HPDE6-E6E7 (cell line): ENCODE measurements at regions not wholly inside any gene's neighbourhood (a gene's known extent, or its start where the extent isn't known, plus 50 kb on each side); places are given as distances from the start of the nearest gene placed in this dataset.
"Not testable (repeated sequence)": the region's sequence is repeated elsewhere in the genome, so short reads cannot be mapped to it uniquely, and the experiment has no call there.

Source experiments
- DNase-seq: peaks from one replicate; pipeline ENCODE4 v3.0.0; 2011; ENCODE audit warnings: missing footprints; ENCODE audit errors: extremely low spot score

DNA sequence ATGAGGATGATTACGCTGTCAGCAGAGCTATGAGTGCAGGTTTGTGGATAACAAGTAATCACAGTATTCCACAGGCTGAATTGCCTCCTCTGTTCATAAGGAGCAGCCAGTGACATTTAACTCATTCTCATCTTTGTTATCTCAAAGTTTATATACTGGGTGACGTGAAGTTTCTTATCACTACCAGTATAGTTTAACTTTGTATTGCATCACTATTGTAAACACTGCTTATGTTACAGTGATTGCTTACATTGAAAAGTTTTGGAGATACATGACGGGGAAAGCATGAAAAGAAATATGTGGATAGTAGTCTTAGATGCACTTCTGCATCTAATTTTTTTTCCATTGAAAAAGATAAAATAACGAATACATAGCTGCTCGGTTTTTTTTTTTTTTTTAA lies 429.7 kb downstream of the VGLL3 start:
- no peak for DNase-seq

GRCh38 chr3:86554383-86554782 lies 436.6 kb downstream of the VGLL3 start:
- no peak for DNase-seq

GRCh38 chr3:86547692-86548091 lies 443.3 kb downstream of the VGLL3 start:
- no peak for DNase-seq

DNA sequence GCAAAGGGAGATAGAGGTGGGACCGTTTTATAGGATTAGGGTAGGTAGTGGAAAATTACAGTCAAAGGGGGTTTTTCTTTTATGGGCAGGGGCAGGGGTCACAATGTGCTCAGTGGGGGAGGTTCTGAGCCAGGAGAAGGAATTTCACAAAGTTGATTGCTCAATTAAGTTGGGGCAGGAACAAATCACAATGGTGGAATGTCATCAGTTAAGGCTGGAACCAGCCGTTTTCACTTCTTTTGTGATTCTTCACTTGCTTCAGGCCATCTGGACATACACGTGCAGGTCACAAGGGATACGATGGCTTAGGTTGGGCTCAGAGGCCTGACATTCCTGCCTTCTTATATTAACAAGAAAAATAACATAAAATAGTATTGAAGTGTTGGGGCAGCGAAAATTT lies 453.8 kb downstream of the VGLL3 start:
- no peak for DNase-seq

GRCh38 chr3:86519819-86520218 lies 471.1 kb downstream of the VGLL3 start:
- DNase-seq, result no peak

DNA sequence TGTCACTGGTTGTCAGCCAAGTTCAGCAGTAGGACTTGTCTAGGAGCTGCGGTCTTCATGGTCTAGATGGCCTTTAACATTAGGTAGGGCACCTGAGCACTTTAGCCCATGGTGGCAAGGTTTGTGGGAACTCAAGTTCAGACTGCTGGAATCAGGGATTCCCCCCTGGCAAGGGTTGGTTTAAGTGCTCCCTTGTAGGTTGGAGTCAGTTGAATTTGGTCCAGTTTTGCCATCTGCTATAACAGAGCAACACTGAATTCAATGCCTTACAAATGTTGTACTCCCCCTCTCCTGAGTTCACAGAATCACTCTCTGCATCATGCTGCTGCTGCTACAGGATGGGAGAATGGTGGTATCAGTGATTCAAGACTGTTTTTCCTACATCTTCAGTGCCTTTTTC lies 509.3 kb downstream of the VGLL3 start:
- DNase-seq, result no peak

GRCh38 chr3:86481031-86481430 lies 509.9 kb downstream of the VGLL3 start:
- no peak for DNase-seq

DNA sequence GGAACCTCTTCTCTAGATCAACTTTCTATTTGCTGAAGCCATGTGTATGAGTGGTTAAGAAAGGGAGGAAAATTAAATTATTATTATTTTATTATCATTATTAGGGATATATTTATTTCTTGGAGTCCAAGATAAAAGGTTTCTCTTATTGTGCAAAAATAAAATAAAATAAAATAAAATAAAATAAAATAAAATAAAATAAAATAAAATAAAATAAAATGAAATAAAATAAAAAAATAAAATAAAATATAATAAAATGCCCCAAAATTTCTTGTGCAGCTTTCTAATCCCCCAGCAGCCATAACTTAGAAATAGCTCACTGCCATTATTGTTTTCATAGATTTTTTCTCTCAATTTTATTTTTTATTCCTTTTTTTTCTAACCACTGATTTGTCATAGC lies 526.8 kb downstream of the VGLL3 start:
- no peak for DNase-seq

- no peak for DNase-seq
These were observed 539.2 kb downstream of the VGLL3 start for GRCh38 chr3:86451749-86452148.

GRCh38 chr3:86438544-86438943 lies 552.4 kb downstream of the VGLL3 start:
- no peak for DNase-seq

DNA sequence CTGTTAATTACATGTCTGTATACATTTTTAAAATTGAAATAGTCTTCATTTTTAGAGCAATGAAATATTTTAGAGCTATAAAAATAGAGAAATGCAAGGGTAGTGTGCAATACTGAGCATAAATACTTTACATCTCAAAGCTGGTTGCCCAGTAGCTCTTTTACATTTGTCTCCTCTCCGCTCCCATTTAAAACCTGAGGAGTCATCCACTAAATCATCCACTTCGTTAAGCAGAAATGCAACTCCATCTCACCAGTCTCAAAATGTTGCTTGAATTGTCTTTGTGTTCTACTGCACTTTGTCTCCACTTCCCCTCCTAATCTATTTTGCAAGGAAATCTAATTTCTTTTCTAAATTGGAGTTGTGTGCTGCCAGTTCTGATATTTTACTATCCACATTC lies 563.6 kb downstream of the VGLL3 start:
- DNase-seq, result no peak

DNA sequence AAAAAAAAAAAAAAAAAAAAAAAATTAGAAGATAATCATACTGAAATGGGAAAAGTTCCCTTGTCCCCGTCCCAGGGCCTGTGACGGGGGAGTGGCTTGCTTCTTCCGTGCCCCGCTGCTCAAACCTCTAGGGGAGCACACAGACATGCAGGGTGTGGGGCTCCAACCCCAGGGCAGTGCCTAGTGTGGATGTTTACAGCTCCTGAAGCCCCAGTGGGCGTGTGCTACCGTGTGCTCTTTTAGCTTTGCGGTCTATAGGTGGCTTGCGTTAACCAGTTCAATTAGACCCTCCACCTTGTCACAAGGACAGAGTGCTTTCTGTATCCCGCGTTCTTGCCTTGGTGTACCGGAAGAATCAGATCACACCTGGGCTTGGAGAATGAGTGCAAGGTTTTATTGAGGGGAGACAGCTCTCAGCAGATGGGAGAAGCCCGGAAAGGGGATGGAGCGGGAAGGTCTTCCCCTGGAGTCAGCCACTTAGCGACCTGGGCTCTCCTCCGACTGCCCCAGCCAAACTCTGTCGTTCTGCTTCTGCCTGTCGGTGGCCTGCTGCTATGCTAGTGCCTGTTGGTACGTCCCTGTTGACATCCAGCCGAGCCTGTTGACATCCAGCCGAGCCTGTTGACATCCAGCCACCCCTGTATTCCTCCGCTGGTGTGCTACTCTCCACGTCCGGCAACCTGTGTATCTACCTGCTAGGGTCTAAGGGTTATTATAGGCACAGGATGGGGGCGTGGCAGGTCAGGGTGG lies 569.8 kb downstream of the VGLL3 start:
- DNase-seq, result no peak

GRCh38 chr3:86418861-86419260 lies 572.1 kb downstream of the VGLL3 start:
- no peak for DNase-seq

DNA sequence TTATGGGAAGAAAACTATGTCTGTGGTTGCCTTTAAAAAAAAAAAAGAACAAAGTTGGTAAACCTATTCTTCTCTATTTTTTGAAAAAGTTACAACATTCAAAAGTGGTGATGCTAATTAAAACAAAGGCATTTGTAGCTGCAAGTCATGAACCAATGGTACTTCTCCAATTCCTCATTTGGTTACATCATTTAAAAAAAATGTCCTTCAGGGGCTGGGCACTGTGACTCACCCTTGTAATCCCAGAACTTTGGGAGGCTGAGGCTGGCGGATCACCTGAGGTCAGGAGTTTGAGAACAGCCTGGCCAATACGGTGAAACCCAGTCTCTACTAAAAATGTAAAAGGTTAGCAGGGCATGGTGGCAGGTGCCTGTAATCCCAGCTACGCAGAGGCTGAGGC lies 574.6 kb downstream of the VGLL3 start:
- no peak for DNase-seq

DNA sequence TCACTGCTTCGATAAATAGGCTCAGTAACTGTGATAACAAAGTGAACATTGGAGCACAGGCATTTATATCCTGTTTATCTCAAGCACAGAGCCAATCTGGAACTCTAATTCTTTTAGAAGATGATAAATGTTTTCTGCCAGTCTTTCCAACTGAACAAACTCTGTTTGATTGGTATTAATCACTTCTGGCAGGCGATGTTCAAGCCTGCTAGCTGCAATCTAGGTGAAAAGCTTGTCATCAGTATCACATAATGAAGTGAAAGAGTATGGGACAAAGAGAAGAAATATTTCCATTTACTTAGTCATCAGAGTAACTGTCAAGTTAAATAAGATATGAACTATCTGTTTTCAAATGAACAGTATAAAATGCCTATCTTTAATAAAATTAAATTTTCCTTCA lies 577.3 kb downstream of the VGLL3 start:
- DNase-seq, result no peak

DNA sequence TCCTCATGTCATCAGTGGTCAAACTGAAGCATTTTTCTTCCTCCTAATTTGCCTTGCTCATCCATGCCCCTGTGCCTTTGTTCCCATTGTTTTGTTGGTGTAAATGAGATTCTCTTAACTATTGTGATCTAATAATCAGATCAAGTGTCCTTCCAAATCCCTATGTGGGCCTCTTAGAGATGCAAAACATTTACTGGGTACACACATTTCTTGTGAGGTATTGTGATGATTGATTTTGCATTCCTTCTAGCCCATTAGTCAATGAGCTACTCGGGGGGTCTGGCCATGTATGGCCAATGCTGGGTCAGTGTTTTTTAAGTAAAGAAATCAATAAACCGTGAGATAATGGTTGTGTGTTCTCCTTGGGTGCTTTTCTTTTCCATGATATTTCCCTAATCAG lies 580.4 kb downstream of the VGLL3 start:
- DNase-seq, result no peak

DNA sequence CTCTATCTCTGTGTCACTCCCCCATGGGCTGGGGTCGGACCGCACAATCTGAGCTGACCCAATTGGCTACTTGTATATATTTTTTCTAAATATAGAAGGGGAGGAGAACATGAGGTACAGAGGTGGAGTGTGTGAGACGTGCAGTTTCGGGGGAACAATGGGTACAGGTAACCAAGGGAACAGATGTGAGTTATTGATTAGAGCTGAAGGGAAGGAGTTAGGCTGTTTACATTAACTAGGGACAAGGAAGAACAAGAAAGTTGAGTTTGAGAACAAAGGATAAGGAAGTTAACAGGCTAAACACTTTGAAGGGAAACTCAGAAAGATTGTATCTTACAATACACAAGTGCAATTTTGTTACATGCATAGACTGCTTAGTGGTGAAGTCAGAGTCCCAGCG lies 601.2 kb downstream of the VGLL3 start:
- DNase-seq, result not testable (repeated sequence)

- DNase-seq, result no peak
These were observed 602.1 kb downstream of the VGLL3 start for GRCh38 chr3:86388820-86389219.

- DNase-seq, result no peak
These were observed 608.4 kb downstream of the VGLL3 start for GRCh38 chr3:86382556-86382955.

DNA sequence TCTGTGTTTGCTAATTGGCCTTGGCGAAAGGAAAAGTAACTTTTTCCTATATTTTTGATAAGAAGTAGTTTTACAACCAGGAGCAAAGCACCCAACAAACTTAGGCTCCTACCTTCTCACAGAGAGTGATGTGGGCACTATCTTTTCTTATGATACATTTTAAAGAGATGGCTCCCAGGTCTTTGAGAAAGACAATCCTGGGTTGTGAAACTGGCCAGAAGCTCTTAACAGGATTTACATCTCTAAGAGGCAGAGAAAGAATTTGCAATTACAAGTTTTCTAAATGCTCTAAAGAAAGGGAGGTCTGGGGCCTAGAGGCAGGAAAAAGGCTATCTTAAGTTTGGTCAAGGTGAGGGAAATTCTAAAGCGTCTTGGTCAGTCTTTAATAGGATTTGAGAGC lies 609.7 kb downstream of the VGLL3 start:
- DNase-seq, result no peak

DNA sequence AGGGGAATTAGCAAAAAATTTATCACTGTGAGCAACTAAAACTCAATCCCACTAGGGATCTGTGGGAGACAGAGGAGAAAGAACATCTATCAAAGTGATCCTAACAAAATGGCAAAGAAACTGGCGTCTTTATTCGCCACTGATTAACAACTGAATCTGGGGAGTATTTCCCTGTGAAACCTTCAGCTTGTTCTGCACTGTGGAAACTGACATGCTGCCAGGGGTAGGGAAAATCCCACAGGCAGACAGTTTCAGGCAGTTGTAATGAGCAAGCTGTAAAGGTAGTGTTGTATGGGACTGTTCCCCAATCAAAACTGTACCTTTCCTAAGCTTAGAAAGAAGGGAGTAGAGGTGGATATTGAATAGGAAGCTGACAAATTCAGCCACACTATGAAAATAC lies 611.7 kb downstream of the VGLL3 start:
- no peak for DNase-seq

DNA sequence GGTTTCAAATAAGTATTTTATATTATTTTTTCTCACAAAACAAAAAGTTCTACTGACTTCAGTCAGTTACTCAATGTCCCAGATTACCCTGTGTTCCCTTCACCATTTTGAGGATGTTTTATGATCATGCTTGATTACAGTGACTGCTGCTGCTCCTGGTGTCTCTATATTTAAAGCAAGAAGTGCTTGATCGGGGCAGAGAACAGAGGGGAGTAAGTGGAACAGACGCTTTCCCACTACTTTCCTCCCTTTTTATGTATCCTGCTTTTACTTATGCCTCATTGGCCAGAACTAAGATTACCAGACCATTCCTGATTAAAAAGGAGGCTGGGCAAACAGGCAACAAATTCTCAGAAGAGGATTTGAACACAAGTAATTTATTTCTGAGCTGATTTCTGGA lies 612.1 kb downstream of the VGLL3 start:
- DNase-seq, result no peak

DNA sequence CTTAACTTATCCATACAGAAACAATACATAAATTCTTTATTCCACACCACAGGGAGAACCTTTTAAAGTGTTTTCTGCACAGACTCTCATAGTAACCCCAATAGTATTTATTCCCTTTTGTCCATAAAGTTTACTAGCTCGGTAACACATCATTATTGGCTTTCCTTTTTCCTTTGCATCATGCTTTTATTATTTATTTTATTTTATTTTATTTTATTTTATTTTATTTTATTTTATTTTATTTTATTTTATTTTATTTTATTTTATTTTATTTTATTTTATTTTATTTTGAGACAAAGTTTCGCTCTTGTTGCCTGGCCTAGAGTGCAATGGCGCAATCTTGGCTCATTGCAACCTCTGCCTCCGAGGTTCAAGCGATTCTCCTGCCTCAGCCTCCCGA lies 655.4 kb downstream of the VGLL3 start:
- DNase-seq, result not testable (repeated sequence)

- DNase-seq, result no peak
These were observed 657.3 kb downstream of the VGLL3 start for GRCh38 chr3:86333636-86334035.
